Upper lobe of left lung (tissue), 4 donors: ENCODE measurements at regions not wholly inside any gene's neighbourhood (a gene's known extent, or its start where the extent isn't known, plus 50 kb on each side); places are given as distances from the start of the nearest gene placed in this dataset.

Source experiments
- CTCF ChIP-seq, 6 experiments: fragments of 450-650 bp in 4 of 6; fragments of 200-600 bp in 2 of 6; sonication (generic) in 2 of 6; IDR thresholded peaks; one replicate each; pipeline ENCODE4 v1.5.1; 2016 to 2019; ENCODE audit warnings: antibody characterized with exemption in 6 of 6
- EP300 ChIP-seq, 4 donors: sonication (generic); formaldehyde crosslinking; IDR thresholded peaks; one replicate each; pipeline ENCODE4 v1.5.1; 2017; ENCODE audit warnings: antibody characterized with exemption in 4 of 4, control low read depth in 2 of 4
- POLR2A ChIP-seq, 4 donors: fragments of 450-650 bp; IDR thresholded peaks; one replicate each; pipeline ENCODE4 v1.5.1; 2016 to 2017; ENCODE audit warnings: antibody characterized with exemption in 4 of 4, mild to moderate bottlenecking in 2 of 4
- POLR2AphosphoS5 ChIP-seq, 2 donors: sonication (generic); formaldehyde crosslinking; IDR thresholded peaks; one replicate each; pipeline ENCODE4 v1.5.1; 2017; ENCODE audit warnings: antibody characterized with exemption in 2 of 2

DNA sequence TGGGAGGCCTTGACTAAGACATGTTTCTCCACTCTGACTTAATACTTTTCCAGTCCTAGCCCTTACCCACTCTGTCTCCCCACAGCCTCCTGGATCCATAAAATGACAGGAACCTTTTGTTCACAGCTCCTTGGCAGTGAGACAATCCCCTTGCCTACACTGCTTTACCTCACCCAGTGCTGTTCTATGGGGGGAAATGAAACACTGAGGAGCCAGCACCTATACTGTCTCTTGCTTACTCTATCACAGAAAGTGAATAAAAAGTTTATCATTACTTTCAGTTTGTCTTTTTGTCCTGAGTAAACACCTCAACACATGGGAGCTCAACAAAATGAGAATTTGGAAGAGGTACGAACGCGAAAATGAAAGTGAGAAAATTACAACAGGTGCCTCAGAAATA is 127.2 kb upstream of the DAAM1 start:
- TF ChIP-seq CTCF (IDR thresholded peaks at IDR 0.05), result no peak
- TF ChIP-seq POLR2A (IDR thresholded peaks at IDR 0.05), result no peak
- no peak for TF ChIP-seq EP300 (IDR thresholded peaks at IDR 0.05)
- no peak for TF ChIP-seq POLR2AphosphoS5 (IDR thresholded peaks at IDR 0.05)
